Stimulated activated CD4-positive, alpha-beta T cell treated with anti-CD3 and anti-CD28 coated beads, Interleukin-1b, Interleukin-23, amount 100 ng/mL, for 1 hour (primary cell): ENCODE measurements at regions not wholly inside any gene's neighbourhood (a gene's known extent, or its start where the extent isn't known, plus 50 kb on each side); places are given as distances from the start of the nearest gene placed in this dataset.
"Not testable (repeated sequence)": the region's sequence is repeated elsewhere in the genome, so short reads cannot be mapped to it uniquely, and the experiment has no call there.

ENCODE experiments used
- DNase-seq, 2 donors: peaks; one replicate each; pipeline ENCODE4 v3.0.0-alpha.2; 2020; ENCODE audit warnings: low read depth in 2 of 2

GRCh38 chr14:56996721-56997399, 186.6 kb upstream of the OTX2 start:
- DNase-seq = no peak

GRCh38 chr14:56995010-56995409, 184.7 kb upstream of the OTX2 start:
- no peak for DNase-seq

GRCh38 chr14:56992332-56992820, 182.1 kb upstream of the OTX2 start:
- no peak for DNase-seq

GRCh38 chr14:56990991-56991627, 180.8 kb upstream of the OTX2 start:
- DNase-seq = not testable (repeated sequence)

GRCh38 chr14:56989359-56989758, 179.1 kb upstream of the OTX2 start:
- DNase-seq = no peak

GRCh38 chr14:56979936-56980335, 169.7 kb upstream of the OTX2 start:
- no peak for DNase-seq

GRCh38 chr14:56976211-56976610, 165.9 kb upstream of the OTX2 start:
- DNase-seq = no peak

- no peak for DNase-seq
Measured at GRCh38 chr14:56975521-56975920, 165.2 kb upstream of the OTX2 start.

- no peak for DNase-seq
Measured at GRCh38 chr14:56972948-56973347, 162.7 kb upstream of the OTX2 start.

GRCh38 chr14:56964895-56965294, 154.6 kb upstream of the OTX2 start:
- no peak for DNase-seq

- no peak for DNase-seq
Measured at GRCh38 chr14:56963381-56963780, 153.1 kb upstream of the OTX2 start.

- no peak for DNase-seq
Measured at GRCh38 chr14:56962444-56963080, 152.3 kb upstream of the OTX2 start.

GRCh38 chr14:56959869-56960268, 149.6 kb upstream of the OTX2 start:
- DNase-seq = no peak

- no peak for DNase-seq
Measured at GRCh38 chr14:56959121-56959520, 148.8 kb upstream of the OTX2 start.

- no peak for DNase-seq
Measured at GRCh38 chr14:56956182-56956581, 145.9 kb upstream of the OTX2 start.

GRCh38 chr14:56955745-56956144, 145.5 kb upstream of the OTX2 start:
- DNase-seq = no peak

- DNase-seq = no peak
Measured at GRCh38 chr14:56953884-56954283, 143.6 kb upstream of the OTX2 start.

GRCh38 chr14:56952766-56953473, 142.6 kb upstream of the OTX2 start:
- no peak for DNase-seq

GRCh38 chr14:56949828-56950227, 139.5 kb upstream of the OTX2 start:
- no peak for DNase-seq

GRCh38 chr14:56945291-56945690, 135.0 kb upstream of the OTX2 start:
- no peak for DNase-seq

- DNase-seq = no peak
Measured at GRCh38 chr14:56944397-56944796, 134.1 kb upstream of the OTX2 start.

- no peak for DNase-seq
Measured at GRCh38 chr14:56933446-56933845, 123.2 kb upstream of the OTX2 start.
